ENCODE measurements at regions not wholly inside any gene's neighbourhood (a gene's known extent, or its start where the extent isn't known, plus 50 kb on each side); places are given as distances from the start of the nearest gene placed in this dataset.
"Not testable (repeated sequence)": the region's sequence is repeated elsewhere in the genome, so short reads cannot be mapped to it uniquely, and the experiment has no call there.

GRCh38 chr16:61421111-61421510 is 615.1 kb downstream of the CDH8 start:
- no peak for DNase-seq

GRCh38 chr16:61419791-61420190 is 616.4 kb downstream of the CDH8 start:
- no peak for DNase-seq

- DNase-seq, result not testable (repeated sequence)
Measured at GRCh38 chr16:61418802-61419201, 617.4 kb downstream of the CDH8 start.

GRCh38 chr16:61415126-61415525 is 621.1 kb downstream of the CDH8 start:
- DNase-seq, result no peak

- no peak for DNase-seq
Measured at GRCh38 chr16:61413021-61413420, 623.2 kb downstream of the CDH8 start.

- no peak for DNase-seq
Measured at GRCh38 chr16:61412562-61412961, 623.7 kb downstream of the CDH8 start.

GRCh38 chr16:61409604-61410003 is 626.6 kb downstream of the CDH8 start:
- DNase-seq, result no peak

GRCh38 chr16:61403386-61403785 is 632.9 kb downstream of the CDH8 start:
- DNase-seq, result no peak

GRCh38 chr16:61391896-61392295 is 644.3 kb downstream of the CDH8 start:
- no peak for DNase-seq

GRCh38 chr16:61390965-61391637 is 645.1 kb downstream of the CDH8 start:
- no peak for DNase-seq

- no peak for DNase-seq
Measured at GRCh38 chr16:61385392-61386071, 650.7 kb downstream of the CDH8 start.

GRCh38 chr16:61382435-61382834 is 653.8 kb downstream of the CDH8 start:
- DNase-seq, result no peak

- DNase-seq, result no peak
Measured at GRCh38 chr16:61379311-61379710, 656.9 kb downstream of the CDH8 start.

- no peak for DNase-seq
Measured at GRCh38 chr16:61374071-61374470, 662.2 kb downstream of the CDH8 start.

GRCh38 chr16:61371881-61372280 is 664.4 kb downstream of the CDH8 start:
- no peak for DNase-seq

GRCh38 chr16:61371388-61371787 is 664.9 kb downstream of the CDH8 start:
- no peak for DNase-seq

GRCh38 chr16:61370564-61370963 is 665.7 kb downstream of the CDH8 start:
- DNase-seq, result no peak

GRCh38 chr16:61366006-61366405 is 670.2 kb downstream of the CDH8 start:
- no peak for DNase-seq

GRCh38 chr16:61364990-61365389 is 671.2 kb downstream of the CDH8 start:
- DNase-seq, result no peak

- no peak for DNase-seq
Measured at GRCh38 chr16:61362585-61362984, 673.7 kb downstream of the CDH8 start.

GRCh38 chr16:61344791-61345190 is 691.4 kb downstream of the CDH8 start:
- DNase-seq, result no peak

GRCh38 chr16:61332461-61332860 is 703.8 kb downstream of the CDH8 start:
- no peak for DNase-seq

- no peak for DNase-seq
Measured at GRCh38 chr16:61324044-61324443, 712.2 kb downstream of the CDH8 start.

- DNase-seq, result no peak
Measured at GRCh38 chr16:61323456-61323855, 712.8 kb downstream of the CDH8 start.

GRCh38 chr16:61320791-61321190 is 715.4 kb downstream of the CDH8 start:
- DNase-seq, result no peak

Data from NCI-H1092 treated with DMSO at 0.1 percent for 48 hours (cell line).